Mesendoderm (in vitro differentiated cells): ENCODE measurements at regions not wholly inside any gene's neighbourhood (a gene's known extent, or its start where the extent isn't known, plus 50 kb on each side); places are given as distances from the start of the nearest gene placed in this dataset.

Experiments
- DNase-seq: peaks from one replicate; pipeline ENCODE4 v3.0.0; 2013
- H2AK5ac ChIP-seq: 2 replicates; pipeline ENCODE4 v1.6.1; 2013; ENCODE audit warnings: low read length, inconsistent platforms
- H2BK120ac ChIP-seq: 2 replicates; pipeline ENCODE4 v1.6.1; 2013; ENCODE audit warnings: low read depth, mild to moderate bottlenecking, low read length, moderate library complexity, mixed read lengths
- H2BK15ac ChIP-seq: replicated peaks from 2 replicates; pipeline ENCODE4 v1.6.1; 2013; ENCODE audit warnings: low read depth, mild to moderate bottlenecking, moderate library complexity
- H2BK5ac ChIP-seq: 2 replicates; pipeline ENCODE4 v1.6.1; 2013; ENCODE audit warnings: low read length, inconsistent platforms
- H3K18ac ChIP-seq: 2 replicates; pipeline ENCODE4 v1.6.1; 2013; ENCODE audit warnings: mild to moderate bottlenecking, low read length, mixed read lengths
- H3K23ac ChIP-seq: one replicate; pipeline ENCODE4 v1.6.1; 2013; ENCODE audit warnings: low read length
- H3K27ac ChIP-seq: 2 replicates; pipeline ENCODE4 v1.5.1; 2013; ENCODE audit warnings: low read depth, mild to moderate bottlenecking, inconsistent platforms, low read length, moderate library complexity
- H3K27me3 ChIP-seq: 2 replicates; pipeline ENCODE4 v1.6.1; 2013; ENCODE audit warnings: low read length, control low read depth, mild to moderate bottlenecking, inconsistent platforms; ENCODE audit not compliant: insufficient read depth, poor library complexity
- H3K36me3 ChIP-seq: 2 replicates; pipeline ENCODE4 v1.6.1; 2013; ENCODE audit warnings: low read length, inconsistent platforms; ENCODE audit not compliant: control insufficient read depth, insufficient read depth
- H3K4ac ChIP-seq: one replicate; pipeline ENCODE4 v1.6.1; 2013; ENCODE audit warnings: low read depth, mild to moderate bottlenecking, low read length, moderate library complexity
- H3K4me1 ChIP-seq: 2 replicates; pipeline ENCODE4 v1.6.1; 2013; ENCODE audit warnings: low read depth, low read length, inconsistent platforms; ENCODE audit not compliant: control insufficient read depth
- H3K4me2 ChIP-seq: 2 replicates; pipeline ENCODE4 v1.6.1; 2013; ENCODE audit warnings: low read length
- H3K4me3 ChIP-seq: 2 replicates; pipeline ENCODE4 v1.5.1; 2013; ENCODE audit warnings: mild to moderate bottlenecking, low read length
- H3K56ac ChIP-seq: one replicate; pipeline ENCODE4 v1.6.1; 2013; ENCODE audit warnings: low read length
- H3K79me1 ChIP-seq: 2 replicates; pipeline ENCODE4 v1.6.1; 2013; ENCODE audit warnings: low read length, inconsistent platforms
- H3K79me2 ChIP-seq: 2 replicates; pipeline ENCODE4 v1.6.1; 2013; ENCODE audit warnings: mild to moderate bottlenecking, low read length; ENCODE audit not compliant: control insufficient read depth, insufficient read depth
- H3K9ac ChIP-seq: 2 replicates; pipeline ENCODE4 v1.6.1; 2013; ENCODE audit warnings: low read length, inconsistent platforms
- H4K5ac ChIP-seq: one replicate; pipeline ENCODE4 v1.6.1; 2013; ENCODE audit warnings: low read length
- H4K8ac ChIP-seq: one replicate; pipeline ENCODE4 v1.6.1; 2013; ENCODE audit warnings: low read depth, mild to moderate bottlenecking, control low read depth, low read length, moderate library complexity
- WGBS: extraction: QIAGEN DNeasy Blood & Tissue Kit; methylation state at CpG from one replicate; pipeline ENCODE4 v1.1.7; 2013; ENCODE audit warnings: low lambda C conversion rate, missing lambda C conversion rate; ENCODE audit not compliant: insufficient coverage; ENCODE audit errors: extremely low coverage; 5-methylcytosine and 5-hydroxymethylcytosine counted together

- Histone ChIP-seq H3K4me1 (no peaks in the 10 kb centered on the region), H3K4me3 (no peak overlapping the region), H3K79me1 (no peaks in the 10 kb centered on the region), H3K79me2 (no peaks in the 10 kb centered on the region), H2BK120ac (no peak overlapping the region), H2BK5ac (no peak overlapping the region), H4K5ac (no peak overlapping the region), H3K36me3 (no peaks in the 10 kb centered on the region), H3K9ac (no peak overlapping the region), H3K27me3 (no peaks in the 10 kb centered on the region), H3K23ac (no peak overlapping the region), H4K8ac (no peak overlapping the region), H3K4ac (no peak overlapping the region), H3K56ac (no peak overlapping the region), H3K18ac (no peak overlapping the region), H2BK15ac (no peak overlapping the region), H3K4me2 (no peak overlapping the region), H3K27ac (no peak overlapping the region), H2AK5ac (no peak overlapping the region)
- DNase-seq = no peak
- no CpG with 5 or more reads among the region's 3 CpGs for WGBS
These were observed 224.1 kb downstream of the ACTL7B start for GRCh38 chr9:108631496-108632285.

- DNase-seq = no peak
- Histone ChIP-seq H3K27ac (no peak overlapping the region), H3K18ac (no peak overlapping the region), H3K9ac (no peak overlapping the region), H4K5ac (no peak overlapping the region), H2AK5ac (no peak overlapping the region), H3K79me2 (no peaks in the 10 kb centered on the region), H3K4me3 (no peak overlapping the region), H3K79me1 (no peaks in the 10 kb centered on the region), H3K4ac (no peak overlapping the region), H3K36me3 (no peaks in the 10 kb centered on the region), H3K56ac (no peak overlapping the region), H2BK15ac (no peak overlapping the region), H3K4me1 (no peaks in the 10 kb centered on the region), H3K4me2 (no peak overlapping the region), H4K8ac (no peak overlapping the region), H2BK120ac (no peak overlapping the region), H3K27me3 (no peaks in the 10 kb centered on the region), H2BK5ac (no peak overlapping the region), H3K23ac (no peak overlapping the region)
These were observed 227.5 kb downstream of the ACTL7B start for GRCh38 chr9:108628316-108628715.

GRCh38 chr9:108626743-108627142 is 229.0 kb downstream of the ACTL7B start:
- no peak overlapping the region for H3K18ac ChIP-seq
- no peaks in the 10 kb centered on the region for H3K79me2 ChIP-seq
- no peak overlapping the region for H3K4ac ChIP-seq

DNA sequence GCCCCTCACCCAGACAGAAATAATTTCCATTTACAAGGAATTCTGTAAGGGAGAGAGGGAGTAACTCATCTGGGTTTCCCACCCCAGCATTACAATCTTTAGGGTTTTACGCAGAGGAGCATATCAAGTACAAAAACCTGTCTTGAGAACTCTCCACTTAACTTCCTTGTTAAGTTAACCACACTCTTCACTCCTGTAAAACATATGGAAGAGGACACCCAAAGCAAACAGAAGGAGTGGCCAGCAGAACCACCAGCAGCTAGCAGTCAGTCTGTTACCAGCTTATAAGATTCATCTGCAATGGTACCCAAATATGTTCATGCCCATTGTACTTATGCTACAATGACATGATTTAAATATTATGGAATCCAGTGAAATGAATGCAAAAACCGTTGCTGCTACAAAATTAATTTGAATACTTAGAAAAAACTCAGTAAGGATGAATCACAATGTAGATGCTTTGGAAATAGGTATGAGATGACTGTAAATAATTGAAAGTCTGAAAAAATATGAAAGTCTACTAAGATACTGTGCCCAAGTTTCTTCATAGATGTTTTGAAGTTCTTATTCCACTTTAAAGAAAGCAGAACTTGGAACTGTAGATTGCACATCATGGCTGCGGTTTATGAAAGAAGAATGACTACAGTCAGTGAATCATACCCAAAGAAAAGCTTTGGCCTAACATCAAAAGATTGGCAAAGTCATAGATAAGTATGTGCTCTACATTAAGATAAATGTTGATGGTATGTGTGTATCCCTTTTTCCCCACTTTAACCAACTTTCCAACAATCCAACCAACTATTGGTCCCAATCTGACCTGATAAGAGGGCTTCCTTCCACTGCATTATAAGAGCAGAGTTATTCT is 233.6 kb downstream of the ACTL7B start:
- no peak for DNase-seq
- H4K8ac ChIP-seq = no peak overlapping the region
- no peak overlapping the region for H3K4me3 ChIP-seq
- no peaks in the 10 kb centered on the region for H3K36me3 ChIP-seq
- H2AK5ac ChIP-seq = no peak overlapping the region
- H3K4me1 ChIP-seq = no peaks in the 10 kb centered on the region
- H3K79me2 ChIP-seq = no peaks in the 10 kb centered on the region
- H3K79me1 ChIP-seq = no peaks in the 10 kb centered on the region
- H3K4me2 ChIP-seq = no peak overlapping the region
- WGBS = no CpG with 5 or more reads among the region's 3 CpGs
- H2BK5ac ChIP-seq = no peak overlapping the region
- no peak overlapping the region for H3K18ac ChIP-seq
- no peak overlapping the region for H3K4ac ChIP-seq
- H2BK120ac ChIP-seq = no peak overlapping the region
- H4K5ac ChIP-seq = no peak overlapping the region
- H3K23ac ChIP-seq = no peak overlapping the region
- H3K9ac ChIP-seq = no peak overlapping the region
- no peak overlapping the region for H3K27ac ChIP-seq
- H3K27me3 ChIP-seq = no peaks in the 10 kb centered on the region
- no peak overlapping the region for H2BK15ac ChIP-seq
- no peak overlapping the region for H3K56ac ChIP-seq

More at GRCh38 chr9:108626743-108627142, 229.0 kb downstream of the ACTL7B start:
- Histone ChIP-seq H3K4me3 (no peak overlapping the region), H3K9ac (no peak overlapping the region), H3K79me1 (no peaks in the 10 kb centered on the region), H2BK120ac (no peak overlapping the region), H2BK5ac (no peak overlapping the region), H3K4me2 (no peak overlapping the region), H3K4me1 (no peaks in the 10 kb centered on the region), H3K36me3 (no peaks in the 10 kb centered on the region), H2BK15ac (no peak overlapping the region), H3K27ac (no peak overlapping the region), H3K27me3 (no peaks in the 10 kb centered on the region), H3K56ac (no peak overlapping the region), H4K8ac (no peak overlapping the region), H2AK5ac (no peak overlapping the region), H4K5ac (no peak overlapping the region), H3K23ac (no peak overlapping the region)
- no CpG with 5 or more reads among the region's 19 CpGs for WGBS
- no peak for DNase-seq

DNA sequence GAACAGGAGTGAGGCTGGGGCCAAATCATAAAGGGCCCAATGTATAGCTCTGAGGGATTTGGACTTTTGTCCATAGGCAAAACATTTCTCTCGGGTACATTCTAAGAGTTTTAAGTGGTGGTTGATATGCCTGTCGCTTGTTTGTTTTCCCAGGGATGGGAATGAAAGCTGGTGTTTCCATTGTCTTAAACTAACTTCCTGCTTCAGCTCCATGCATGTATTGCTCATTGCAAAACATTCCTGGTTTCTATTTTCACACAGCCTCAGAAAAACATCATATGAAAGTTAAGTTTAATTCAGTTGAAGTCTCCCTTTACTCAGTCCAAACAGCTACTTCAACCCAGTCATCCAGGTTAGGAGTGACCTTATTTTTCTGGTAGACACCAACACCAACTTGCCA is 235.0 kb downstream of the ACTL7B start:
- Histone ChIP-seq H3K4me3 (no peak overlapping the region), H4K8ac (no peak overlapping the region), H3K23ac (no peak overlapping the region), H3K4ac (no peak overlapping the region), H3K18ac (no peak overlapping the region), H3K9ac (no peak overlapping the region), H4K5ac (no peak overlapping the region), H3K36me3 (no peaks in the 10 kb centered on the region), H3K56ac (no peak overlapping the region), H3K4me2 (no peak overlapping the region), H2AK5ac (no peak overlapping the region), H3K4me1 (no peaks in the 10 kb centered on the region), H3K27me3 (peaks cover 1% of the 10 kb centered on the region), H2BK120ac (no peak overlapping the region), H3K79me2 (no peaks in the 10 kb centered on the region), H3K27ac (no peak overlapping the region), H2BK5ac (no peak overlapping the region), H3K79me1 (no peaks in the 10 kb centered on the region), H2BK15ac (no peak overlapping the region)
- no peak for DNase-seq
- WGBS = no CpG with 5 or more reads among the region's 2 CpGs
